HG03378 (cell line): ENCODE measurements at regions not wholly inside any gene's neighbourhood (a gene's known extent, or its start where the extent isn't known, plus 50 kb on each side); places are given as distances from the start of the nearest gene placed in this dataset.
"Not testable (repeated sequence)": the region's sequence is repeated elsewhere in the genome, so short reads cannot be mapped to it uniquely, and the experiment has no call there.

Source experiments
- ATAC-seq: cut with Tn5 transposase; IDR thresholded peaks from one replicate; pipeline ENCODE4 v1.9.1; 2021; ENCODE audit warnings: mild to moderate bottlenecking, moderate library complexity; ENCODE audit not compliant: unreplicated experiment

DNA sequence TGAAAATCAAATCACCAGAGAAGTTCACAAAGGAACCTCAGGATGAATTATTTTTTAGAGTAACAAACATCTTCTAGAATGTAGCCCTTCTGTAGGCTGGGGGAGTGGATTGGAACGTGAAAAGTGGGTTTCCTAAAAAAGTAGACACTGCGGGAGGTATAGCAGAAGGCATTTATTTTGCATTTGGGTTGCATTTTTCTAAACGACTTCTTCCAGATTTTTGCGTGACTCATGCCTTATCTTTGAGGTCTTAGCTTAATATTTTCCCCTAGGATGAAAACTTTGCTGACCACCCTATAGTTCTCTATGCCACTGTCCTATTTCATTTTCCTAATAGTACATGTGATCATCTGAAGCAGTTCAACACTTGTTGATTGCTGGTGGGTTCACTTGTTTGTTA lies 112.7 kb upstream of the JCAD start:
- ATAC-seq, result no peak

DNA sequence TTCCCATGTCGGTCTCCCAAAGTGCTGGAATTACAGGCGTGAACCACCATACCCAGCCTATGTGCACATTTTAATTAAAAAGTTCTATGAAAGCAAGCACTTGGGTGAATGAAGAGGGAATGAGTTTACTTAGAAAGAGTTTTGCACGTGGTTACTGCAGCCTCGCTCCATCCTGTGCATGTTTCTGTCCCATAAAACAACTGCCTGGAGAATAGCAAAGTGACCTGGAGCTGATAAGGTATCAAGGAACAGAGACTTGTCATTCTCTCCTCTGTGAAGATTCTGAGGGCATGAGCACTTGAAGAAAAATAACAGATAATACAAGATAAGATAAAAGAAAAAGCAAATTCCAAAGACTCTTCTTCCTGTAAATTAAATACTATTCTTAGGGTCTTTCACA lies 112.2 kb upstream of the JCAD start:
- no peak for ATAC-seq

DNA sequence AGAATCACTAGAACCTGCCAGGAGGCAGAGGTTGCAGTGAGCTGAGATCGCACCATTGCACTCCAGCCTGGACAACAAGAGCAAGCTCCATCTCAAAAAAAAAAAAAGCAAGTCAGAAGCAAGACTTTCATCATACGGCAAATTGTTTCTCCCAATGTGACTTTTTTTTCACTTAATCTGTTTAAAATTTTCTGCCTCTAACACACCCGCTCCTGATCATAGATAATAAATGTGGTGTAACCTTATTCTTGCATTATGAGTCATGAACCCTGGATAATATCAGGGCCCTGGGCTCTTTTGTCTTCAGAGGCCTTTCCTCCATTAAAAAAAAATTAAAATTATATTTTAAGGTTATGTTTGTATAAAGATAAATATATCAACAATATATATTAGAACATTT lies 111.4 kb upstream of the JCAD start:
- ATAC-seq, result no peak

DNA sequence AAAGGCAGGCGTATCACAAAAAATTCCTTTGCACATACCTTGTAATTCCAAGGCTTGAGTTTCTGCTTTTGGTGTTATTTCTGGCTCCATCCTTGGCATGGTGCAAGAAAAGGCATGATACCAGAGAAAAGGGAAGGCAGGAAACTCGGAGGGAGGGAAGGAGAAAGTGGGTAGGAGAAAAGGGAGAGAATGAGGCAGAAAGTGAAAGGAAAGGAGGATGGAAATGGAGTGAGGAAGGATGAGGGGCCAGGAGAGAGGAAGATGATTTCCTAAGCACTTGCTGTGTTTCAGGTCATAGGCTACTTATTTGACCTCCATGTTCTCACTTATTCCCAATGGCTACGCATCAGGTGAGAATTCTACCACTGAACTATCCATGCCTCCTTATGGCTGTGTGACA lies 110.8 kb upstream of the JCAD start:
- no peak for ATAC-seq

DNA sequence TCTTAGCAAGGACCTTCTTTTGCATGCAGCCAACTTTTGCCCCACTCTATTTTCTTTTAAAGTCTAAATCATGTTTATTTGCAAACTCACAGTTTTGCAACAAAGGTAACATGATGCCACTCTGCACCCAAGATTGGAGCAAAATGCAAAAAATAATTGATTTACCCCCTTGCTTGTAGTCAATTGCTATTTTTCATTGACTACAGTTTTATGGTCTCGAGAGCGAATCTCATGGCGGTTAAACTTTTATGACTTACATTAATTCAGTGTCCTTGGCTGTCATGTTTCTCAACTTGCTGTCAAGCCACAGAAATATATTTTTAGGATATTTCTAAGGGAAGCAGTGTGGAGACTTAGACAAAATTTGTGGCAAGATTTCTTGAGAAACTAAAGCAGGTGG lies 110.0 kb upstream of the JCAD start:
- ATAC-seq, result no peak

DNA sequence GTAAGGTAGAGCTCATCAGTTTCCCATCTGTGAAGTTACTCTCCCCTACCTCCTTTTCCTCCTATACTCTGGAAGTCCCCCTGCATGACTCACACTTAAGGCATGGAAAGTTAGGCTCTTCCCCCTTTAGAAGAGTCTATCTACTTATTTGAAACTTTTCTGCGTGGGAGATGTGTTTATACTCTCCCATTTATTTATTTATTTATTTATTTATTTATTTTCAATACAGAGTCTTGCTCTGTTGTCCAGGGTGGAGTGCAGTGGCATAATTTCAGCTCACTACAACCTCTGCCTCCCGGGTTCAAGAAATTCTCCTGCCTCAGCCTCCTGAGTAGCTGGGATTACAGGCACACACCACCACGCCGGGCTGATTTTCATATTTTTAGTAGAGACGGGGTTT lies 107.5 kb upstream of the JCAD start:
- no peak for ATAC-seq

DNA sequence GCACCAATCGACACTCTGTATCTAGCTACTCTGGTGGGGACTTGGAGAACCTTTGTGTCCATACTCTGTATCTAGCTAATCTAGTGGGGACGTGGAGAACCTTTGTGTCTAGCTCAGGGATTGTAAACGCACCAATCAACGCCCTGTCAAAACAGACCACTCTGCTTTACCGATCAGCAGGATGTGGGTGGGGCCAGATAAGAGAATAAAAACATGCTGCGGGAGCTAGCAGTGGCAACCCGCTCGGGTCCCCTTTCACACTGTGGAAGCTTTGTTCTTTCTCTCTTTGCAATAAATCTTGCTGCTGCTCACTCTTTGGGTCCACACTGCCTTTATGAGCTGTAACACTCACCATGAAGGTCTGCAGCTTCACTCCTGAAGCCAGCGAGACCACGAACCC lies 104.0 kb upstream of the JCAD start:
- ATAC-seq, result not testable (repeated sequence)

DNA sequence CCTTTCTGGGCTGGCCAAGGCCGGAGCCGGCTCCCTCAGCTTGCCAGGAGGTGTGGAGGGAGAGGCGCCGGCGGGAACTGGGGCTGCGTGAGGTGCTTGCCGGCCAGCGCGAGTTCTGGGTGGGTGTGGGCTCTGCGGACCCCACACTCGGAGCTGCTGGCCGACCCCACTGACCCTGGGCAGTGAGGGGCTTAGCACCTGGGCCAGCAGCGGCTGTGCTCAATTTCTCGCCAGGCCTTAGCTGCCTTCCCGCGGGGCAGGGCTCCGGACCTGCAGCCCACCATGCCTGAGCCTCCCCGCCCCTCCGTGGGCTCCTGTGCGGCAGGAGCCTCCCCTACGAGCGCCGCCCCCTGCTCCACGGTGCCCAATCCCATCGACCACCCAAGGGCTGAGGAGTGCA lies 103.4 kb upstream of the JCAD start:
- ATAC-seq, result not testable (repeated sequence)

DNA sequence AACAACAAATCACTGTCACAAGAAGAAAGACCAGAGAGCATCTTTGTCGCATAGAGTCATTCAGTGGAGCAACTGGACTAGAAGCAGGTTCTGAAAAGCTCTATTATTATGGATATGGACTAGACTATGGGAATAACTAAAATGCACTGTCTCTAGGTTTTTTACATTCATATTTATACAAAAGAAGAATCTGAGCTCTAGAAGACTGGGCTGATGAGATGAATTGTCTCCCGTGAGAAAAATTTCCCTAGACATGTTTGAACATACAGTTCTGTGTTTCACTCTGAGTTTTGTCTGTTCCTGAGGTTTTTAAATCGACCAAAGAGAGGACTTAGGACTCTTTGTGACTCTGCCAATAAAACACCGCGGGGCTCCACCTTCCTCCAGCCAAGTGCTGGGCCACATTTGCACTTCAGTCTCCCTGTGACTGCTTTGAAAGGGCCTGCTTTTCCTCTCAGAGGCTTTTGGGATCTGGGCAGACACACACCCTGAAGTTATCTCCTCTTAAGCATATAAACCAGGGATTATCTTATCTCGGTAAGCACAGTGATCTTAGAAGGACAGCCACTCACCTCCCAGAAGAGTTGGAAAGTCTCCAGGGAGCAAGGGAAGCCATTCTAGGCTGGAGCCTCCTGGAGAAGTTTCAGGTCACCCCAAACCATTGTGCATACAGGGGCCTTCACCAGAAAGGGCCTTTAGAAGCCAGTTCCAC lies 101.0 kb upstream of the JCAD start:
- ATAC-seq, result no peak

DNA sequence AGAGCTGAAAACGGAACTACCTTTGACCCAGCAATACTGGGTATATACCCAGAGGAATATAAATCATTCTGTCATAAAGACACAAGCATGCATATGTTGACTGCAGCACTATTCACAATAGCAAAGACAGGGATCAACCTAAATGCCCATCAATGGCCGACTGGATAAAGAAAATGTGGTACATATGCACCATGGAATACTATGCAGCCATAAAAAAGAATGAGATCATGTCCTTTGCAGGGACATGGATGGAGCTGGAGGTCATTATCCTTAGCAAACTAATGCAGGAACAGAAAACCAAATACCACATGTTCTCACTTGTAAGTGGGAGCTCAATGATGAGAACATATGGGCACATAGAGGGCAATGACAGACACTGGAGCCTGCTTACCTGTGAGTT lies 100.2 kb upstream of the JCAD start:
- not testable (repeated sequence) for ATAC-seq

DNA sequence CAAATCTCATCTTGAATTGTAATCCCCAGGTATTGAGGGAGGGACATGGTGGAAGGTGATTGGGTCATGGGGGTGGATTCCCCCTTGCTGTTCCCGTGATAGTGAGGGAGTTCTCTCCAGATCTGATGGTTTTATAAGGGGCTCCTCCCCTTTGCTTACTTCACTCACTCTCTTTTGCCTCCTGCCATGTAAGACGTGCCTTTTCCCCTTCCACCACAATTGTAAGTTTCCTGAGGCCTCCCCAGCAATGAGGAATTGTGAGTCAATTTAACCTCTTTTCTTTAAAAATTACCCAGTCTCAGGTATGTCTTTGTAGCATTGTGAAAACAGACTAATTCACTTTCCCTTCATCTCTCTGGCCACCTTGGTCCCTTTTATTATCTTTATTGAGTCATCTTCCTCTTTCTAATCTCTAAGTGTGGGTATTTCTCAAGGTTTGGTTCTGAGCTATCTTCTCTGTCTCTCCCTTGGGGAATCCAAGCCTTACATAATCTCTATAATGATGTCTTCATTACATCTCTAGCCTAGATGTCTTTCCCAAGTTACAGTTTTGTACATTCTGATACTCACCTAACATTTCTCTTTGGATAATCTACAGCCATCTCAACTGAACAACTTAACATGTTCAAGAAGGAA lies 99.1 kb upstream of the JCAD start:
- ATAC-seq, result no peak

DNA sequence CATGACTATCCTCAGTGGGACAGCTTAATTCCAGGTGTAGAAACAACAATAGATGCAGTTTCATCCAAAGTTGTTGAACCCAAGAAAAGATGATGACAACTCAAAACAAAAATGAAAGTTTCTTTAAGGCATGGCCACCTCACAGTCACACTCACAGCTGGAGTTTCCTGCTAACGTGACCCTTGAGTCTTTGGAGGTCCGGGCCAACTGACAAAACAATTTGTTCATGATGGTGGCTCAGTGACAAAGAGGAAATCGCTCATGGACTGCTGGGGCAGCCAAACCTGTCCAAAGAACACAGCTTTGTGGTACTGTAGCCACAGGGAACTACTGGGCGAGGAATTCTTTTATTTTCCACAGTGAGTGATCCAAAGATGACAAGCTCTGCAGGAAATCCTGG lies 96.0 kb upstream of the JCAD start:
- ATAC-seq, result no peak

DNA sequence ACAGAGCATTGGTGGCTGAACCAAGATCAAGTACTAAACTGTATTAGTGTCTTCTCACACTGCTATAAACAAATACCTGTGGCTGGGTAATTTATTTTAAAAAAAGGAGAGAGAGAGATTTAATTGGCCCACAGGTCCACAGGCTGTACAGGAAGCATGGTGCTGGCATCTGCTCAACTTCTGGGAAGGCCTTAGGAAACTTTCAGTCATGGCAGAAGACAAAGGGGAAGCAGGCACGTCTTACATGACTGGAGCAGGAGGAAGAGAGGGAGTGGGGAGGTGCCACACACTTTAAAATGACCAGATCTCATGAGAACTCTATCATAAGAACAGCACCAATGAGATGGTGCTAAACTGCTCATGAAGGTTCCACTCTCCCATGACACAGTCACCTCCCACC lies 95.2 kb upstream of the JCAD start:
- no peak for ATAC-seq

DNA sequence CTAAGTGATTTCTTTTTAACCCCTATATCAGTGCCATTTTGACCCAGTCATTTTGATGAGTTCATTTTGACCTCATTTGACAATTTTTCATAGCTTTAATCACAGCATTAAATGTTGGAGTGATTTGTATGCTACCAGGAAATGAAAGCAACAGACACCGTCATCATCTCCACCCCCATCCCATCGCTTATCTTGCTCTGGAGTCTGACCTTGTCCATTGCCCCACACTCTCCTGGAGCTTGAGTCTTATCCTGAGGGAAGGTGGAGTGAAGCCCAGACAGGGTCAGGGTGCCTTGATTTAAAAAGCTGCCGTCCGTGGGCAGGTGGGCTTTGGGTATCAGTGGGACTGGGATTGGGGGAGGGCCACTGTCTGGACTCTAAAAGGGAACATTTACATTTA lies 94.7 kb upstream of the JCAD start:
- no peak for ATAC-seq

DNA sequence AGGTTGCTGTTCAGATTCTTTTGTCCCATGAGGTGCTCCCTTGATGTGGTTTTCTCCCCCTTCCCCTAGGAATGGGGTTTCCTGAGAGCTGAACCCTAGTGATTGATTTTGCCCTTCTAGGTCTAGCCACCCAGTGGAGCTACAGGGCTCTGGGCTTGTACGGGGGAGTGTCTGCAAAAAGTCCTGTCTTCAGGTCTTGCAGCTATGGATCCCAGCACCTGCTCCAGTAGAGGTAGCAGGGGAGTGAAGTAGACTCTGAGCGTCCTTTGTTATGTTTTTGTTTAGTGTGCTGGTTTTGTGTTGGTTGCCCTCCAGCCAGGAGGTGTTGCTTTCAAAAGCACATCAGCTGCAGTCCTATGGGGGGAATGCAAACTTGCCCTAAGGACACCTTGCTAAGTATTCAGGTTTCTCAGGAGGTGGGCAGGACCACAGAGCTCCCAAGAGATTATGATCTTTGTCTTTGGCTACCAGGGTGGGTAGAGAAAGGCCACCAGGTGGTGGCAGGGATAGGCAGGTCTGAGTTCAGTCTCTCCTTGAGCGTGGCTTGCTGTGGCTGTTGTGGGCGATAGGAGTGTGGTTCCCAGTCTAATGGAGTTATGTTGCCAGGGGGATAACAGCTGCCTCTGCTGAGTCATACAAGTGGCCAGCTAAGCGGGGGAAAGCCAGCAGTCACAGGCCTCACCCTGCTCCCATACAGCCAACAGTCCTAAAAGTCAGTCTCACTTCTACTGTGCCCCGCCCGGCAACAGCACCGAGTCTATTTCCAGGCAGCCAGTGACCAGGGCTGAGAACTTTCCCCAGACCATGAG lies 92.4 kb upstream of the JCAD start:
- ATAC-seq, result no peak

DNA sequence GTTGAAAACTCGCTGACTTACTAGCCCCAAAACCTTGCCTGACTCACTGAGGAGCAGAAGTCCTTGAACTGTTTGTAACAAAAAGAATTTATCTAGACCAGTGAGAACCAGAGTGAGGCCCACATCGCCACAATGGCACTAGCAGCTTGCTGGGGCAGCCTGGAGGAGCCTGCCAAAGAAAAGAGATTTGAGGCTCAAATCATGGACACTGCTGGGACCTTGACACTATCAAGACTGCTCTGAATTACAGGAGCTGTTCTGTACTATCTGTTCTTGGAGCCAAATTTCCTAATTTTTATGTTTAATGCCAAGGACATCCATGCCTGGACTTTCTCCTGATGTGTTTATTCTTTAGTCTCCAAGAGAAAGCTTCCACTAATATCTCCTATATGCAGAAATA lies 82.0 kb upstream of the JCAD start:
- no peak for ATAC-seq

DNA sequence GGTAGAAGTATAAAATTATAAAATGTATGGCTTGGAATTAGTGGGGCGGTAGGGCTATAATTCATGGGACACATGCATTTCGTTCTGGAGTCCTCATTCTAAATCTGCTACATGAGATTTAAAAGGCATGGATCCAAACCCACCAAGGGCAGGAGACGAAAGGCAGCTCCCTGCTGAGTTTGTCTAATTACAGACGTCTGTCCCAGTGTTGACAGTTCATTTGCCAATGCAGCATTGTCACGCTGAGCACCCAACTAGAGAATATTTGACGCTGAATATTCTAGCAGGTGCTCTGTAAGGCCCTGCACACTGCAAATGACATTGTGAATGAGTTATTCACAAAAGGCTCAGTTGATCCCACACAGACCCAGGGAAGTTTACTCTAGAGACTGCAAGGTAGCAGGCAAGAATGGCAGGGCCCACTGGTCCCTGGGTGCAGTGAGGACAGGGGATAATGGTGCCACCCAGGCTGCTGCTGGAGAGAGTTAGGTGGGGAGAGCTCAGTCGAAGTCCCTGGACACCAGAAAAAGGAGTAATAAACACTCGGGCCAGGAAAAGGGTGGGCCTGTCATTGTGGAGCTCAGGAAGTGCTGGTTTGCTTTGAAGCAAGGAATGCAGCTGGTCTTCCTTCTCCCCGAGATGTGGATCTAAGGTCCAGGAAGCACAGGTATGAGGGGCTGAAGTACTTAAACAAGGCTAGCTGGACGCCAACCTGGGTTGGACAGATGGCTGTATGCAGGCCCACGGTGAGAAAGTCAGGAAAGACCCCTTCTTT lies 75.0 kb upstream of the JCAD start:
- ATAC-seq, result no peak

DNA sequence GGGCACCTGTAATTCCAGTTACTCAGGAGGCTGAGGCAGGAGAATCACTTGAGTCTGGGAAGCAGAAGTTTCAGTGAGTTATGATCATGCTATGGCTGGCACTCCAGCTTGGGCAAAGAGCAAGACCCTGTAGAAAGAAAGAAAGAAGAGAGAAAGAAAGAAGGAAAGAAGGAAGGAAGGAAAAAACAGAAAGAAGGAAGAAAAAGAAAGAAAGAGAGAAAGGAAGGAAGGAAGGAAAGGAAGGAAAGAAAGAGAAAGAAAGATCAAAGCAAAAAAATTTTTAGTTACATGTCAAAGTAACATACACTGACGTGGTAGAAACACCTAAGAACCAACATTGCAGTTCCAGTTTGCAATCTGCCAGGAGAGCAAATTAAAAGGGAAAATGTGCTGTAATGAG lies 73.8 kb upstream of the JCAD start:
- no peak for ATAC-seq

DNA sequence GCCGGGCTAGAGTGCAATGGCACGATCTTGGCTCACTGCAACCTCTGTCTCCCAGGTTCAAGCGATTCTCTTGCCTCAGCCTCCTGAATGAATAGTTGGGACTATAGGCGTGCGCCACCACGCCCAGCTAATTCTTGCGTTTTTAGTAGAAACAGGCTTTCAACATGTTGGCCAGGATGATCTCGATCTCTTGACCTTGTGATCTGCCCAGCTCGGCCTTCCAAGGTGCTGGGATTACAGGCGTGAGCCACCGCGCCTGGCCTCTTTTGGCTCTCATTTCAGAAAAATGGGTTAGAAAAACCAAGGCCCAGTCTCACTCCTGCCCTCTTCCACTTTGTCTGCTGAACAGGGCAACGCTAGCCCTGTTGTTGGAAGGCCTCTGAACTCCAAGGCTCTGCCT lies 72.0 kb upstream of the JCAD start:
- not testable (repeated sequence) for ATAC-seq

DNA sequence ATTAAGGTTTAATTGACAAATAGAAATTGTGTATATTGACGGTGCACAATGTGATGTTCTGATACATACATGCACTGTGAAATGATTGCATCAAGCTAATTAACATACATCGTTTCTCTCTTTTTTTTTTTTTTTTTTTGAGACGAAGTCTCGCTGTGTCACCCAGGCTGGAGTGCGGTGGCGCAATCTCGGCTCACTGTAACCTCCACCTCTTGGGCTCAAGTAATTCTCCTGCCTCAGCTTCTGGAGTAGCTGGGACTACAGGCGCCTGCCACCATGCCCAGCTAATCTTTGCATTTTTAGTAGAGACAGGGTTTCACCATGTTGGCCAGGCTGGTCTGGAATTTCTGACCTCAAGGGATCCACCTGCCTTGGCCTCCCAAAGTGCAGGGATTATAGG lies 69.9 kb upstream of the JCAD start:
- not testable (repeated sequence) for ATAC-seq

DNA sequence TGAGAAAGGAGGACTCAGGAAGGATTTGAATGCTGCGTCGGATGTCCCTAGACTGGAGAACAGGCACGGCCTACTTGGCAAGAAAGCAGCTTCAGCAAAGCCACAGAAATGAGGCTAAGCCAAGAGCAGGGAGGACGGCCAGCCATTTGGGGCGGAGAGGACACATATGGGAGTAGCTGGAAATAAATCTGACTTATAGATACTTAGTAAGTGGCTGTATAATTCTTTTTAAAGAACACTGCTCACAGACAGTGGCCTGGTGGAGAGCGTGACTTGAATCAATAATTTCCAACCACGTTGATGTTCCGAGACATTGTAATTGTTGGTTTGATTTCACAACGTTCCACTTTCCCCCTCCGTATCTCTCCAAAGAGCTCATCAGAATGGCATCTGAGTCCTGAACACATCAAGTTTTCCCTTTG lies 67.7 kb upstream of the JCAD start:
- no peak for ATAC-seq
